ENCODE measurements at regions not wholly inside any gene's neighbourhood (a gene's known extent, or its start where the extent isn't known, plus 50 kb on each side); places are given as distances from the start of the nearest gene placed in this dataset.

DNA sequence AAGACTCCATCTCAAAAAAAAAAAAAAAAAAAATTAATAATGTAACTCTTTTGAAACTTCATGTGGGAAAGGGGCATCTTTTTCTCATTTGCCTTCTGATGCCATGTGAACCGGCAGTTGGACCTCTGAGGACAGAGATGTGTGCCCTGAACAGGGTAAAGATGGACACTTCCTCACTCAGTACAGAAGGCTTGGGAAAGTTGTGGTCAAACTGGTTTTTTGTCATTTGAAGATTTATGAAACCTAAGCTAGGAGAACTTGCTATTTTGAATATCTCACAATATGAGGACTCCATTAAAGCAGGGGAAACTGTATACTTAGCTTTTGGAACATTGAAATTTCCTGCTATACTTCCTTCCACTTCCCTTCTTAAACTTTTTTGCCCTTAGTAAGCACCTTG lies 147.5 kb upstream of the ALDH1B1 start:
- ATAC-seq = no peak
- no peak overlapping the region for H3K27ac Mint-ChIP-seq
- POLR2A ChIA-PET = no interaction called here

DNA sequence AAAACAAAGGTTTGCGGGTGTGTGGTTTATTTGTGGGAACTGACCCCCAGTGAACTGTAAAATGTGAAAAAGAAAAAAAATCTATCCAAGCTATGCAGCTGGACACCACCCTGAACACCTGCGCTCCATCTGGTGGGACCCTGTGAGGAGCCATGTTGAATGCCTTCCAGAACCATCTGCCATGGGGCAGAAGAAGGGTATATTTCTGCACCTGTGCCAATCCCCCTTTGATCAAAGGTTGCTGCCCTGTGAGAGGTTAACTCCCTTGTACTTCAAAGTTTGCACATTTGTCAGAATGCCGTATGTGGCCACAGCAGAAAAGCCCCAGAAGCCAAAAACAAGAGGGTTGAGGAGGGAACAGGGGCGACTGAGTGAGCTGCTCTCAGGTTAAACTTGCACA lies 148.5 kb upstream of the ALDH1B1 start:
- Mint-ChIP-seq H3K27ac (no peak overlapping the region), H3K9me3 (peaks cover 11% of the 10 kb centered on the region), H3K4me1 (no peaks in the 10 kb centered on the region; the same call in 1 of the 2 replicates), H3K4me3 (no peak overlapping the region), H3K36me3 (peaks cover 5% of the 10 kb centered on the region; the same call in 1 of the 2 replicates), H3K27me3 (ENCODE audit: low read depth) (peaks cover 48% of the 10 kb centered on the region)
- DNase-seq (ENCODE audit: low spot score) (no peak), ATAC-seq (no peak)
- ChIA-PET POLR2A (no interaction called here), CTCF (no interaction called here)
- TF ChIP-seq, protein P1, sequence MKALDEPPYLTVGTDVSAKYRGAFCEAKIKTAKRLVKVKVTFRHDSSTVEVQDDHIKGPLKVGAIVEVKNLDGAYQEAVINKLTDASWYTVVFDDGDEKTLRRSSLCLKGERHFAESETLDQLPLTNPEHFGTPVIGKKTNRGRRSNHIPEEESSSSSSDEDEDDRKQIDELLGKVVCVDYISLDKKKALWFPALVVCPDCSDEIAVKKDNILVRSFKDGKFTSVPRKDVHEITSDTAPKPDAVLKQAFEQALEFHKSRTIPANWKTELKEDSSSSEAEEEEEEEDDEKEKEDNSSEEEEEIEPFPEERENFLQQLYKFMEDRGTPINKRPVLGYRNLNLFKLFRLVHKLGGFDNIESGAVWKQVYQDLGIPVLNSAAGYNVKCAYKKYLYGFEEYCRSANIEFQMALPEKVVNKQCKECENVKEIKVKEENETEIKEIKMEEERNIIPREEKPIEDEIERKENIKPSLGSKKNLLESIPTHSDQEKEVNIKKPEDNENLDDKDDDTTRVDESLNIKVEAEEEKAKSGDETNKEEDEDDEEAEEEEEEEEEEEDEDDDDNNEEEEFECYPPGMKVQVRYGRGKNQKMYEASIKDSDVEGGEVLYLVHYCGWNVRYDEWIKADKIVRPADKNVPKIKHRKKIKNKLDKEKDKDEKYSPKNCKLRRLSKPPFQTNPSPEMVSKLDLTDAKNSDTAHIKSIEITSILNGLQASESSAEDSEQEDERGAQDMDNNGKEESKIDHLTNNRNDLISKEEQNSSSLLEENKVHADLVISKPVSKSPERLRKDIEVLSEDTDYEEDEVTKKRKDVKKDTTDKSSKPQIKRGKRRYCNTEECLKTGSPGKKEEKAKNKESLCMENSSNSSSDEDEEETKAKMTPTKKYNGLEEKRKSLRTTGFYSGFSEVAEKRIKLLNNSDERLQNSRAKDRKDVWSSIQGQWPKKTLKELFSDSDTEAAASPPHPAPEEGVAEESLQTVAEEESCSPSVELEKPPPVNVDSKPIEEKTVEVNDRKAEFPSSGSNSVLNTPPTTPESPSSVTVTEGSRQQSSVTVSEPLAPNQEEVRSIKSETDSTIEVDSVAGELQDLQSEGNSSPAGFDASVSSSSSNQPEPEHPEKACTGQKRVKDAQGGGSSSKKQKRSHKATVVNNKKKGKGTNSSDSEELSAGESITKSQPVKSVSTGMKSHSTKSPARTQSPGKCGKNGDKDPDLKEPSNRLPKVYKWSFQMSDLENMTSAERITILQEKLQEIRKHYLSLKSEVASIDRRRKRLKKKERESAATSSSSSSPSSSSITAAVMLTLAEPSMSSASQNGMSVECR (CRISPR knock-in tag; IDR thresholded peaks at IDR 0.05; ENCODE audit: borderline replicate concordance) = no peak
- TF ChIP-seq, protein P2, sequence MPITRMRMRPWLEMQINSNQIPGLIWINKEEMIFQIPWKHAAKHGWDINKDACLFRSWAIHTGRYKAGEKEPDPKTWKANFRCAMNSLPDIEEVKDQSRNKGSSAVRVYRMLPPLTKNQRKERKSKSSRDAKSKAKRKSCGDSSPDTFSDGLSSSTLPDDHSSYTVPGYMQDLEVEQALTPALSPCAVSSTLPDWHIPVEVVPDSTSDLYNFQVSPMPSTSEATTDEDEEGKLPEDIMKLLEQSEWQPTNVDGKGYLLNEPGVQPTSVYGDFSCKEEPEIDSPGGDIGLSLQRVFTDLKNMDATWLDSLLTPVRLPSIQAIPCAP (CRISPR knock-in tag; IDR thresholded peaks at IDR 0.05) = no peak
- TF ChIP-seq ZNF121 (CRISPR knock-in tag; IDR thresholded peaks at IDR 0.05) (no peak), FOXK1 (CRISPR knock-in tag; IDR thresholded peaks at IDR 0.05) (no peak)

More for the DNA sequence above, 147.5 kb upstream of the ALDH1B1 start:
- CTCF ChIA-PET = no interaction called here
- peaks cover 7% of the 10 kb centered on the region for H3K9me3 Mint-ChIP-seq
- no peaks in the 10 kb centered on the region; the same call in 1 of the 2 replicates for H3K4me1 Mint-ChIP-seq
- peaks cover 47% of the 10 kb centered on the region for H3K27me3 Mint-ChIP-seq (ENCODE audit: low read depth)
- H3K36me3 Mint-ChIP-seq = peaks cover 5% of the 10 kb centered on the region; the same call in 1 of the 2 replicates
- TF ChIP-seq ESRRA (CRISPR knock-in tag; IDR thresholded peaks at IDR 0.05; ENCODE audit: borderline replicate concordance) (no peak), SMAD3 (CRISPR knock-in tag; IDR thresholded peaks at IDR 0.05; ENCODE audit: borderline replicate concordance) (no peak), SOX15 (CRISPR knock-in tag; IDR thresholded peaks at IDR 0.05) (no peak), CREM (CRISPR knock-in tag; IDR thresholded peaks at IDR 0.05) (no peak), FOXK1 (CRISPR knock-in tag; IDR thresholded peaks at IDR 0.05) (no peak), NFYB (CRISPR knock-in tag; conservative IDR thresholded peaks at IDR 0.05; ENCODE audit: low read depth) (no peak), NR2C2 (CRISPR knock-in tag; IDR thresholded peaks at IDR 0.05) (no peak), ZNF396 (CRISPR knock-in tag; IDR thresholded peaks at IDR 0.05; ENCODE audit: borderline replicate concordance) (no peak)
- TF ChIP-seq, protein P3, sequence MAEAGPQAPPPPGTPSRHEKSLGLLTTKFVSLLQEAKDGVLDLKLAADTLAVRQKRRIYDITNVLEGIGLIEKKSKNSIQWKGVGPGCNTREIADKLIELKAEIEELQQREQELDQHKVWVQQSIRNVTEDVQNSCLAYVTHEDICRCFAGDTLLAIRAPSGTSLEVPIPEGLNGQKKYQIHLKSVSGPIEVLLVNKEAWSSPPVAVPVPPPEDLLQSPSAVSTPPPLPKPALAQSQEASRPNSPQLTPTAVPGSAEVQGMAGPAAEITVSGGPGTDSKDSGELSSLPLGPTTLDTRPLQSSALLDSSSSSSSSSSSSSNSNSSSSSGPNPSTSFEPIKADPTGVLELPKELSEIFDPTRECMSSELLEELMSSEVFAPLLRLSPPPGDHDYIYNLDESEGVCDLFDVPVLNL (CRISPR knock-in tag; IDR thresholded peaks at IDR 0.05; ENCODE audit: borderline replicate concordance, low read depth) = no peak
- TF ChIP-seq, protein P4, sequence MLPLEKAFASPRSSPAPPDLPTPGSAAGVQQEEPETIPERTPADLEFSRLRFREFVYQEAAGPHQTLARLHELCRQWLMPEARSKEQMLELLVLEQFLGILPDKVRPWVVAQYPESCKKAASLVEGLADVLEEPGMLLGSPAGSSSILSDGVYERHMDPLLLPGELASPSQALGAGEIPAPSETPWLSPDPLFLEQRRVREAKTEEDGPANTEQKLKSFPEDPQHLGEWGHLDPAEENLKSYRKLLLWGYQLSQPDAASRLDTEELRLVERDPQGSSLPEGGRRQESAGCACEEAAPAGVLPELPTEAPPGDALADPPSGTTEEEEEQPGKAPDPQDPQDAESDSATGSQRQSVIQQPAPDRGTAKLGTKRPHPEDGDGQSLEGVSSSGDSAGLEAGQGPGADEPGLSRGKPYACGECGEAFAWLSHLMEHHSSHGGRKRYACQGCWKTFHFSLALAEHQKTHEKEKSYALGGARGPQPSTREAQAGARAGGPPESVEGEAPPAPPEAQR (CRISPR knock-in tag; IDR thresholded peaks at IDR 0.05) = no peak
- TF ChIP-seq, protein P5, sequence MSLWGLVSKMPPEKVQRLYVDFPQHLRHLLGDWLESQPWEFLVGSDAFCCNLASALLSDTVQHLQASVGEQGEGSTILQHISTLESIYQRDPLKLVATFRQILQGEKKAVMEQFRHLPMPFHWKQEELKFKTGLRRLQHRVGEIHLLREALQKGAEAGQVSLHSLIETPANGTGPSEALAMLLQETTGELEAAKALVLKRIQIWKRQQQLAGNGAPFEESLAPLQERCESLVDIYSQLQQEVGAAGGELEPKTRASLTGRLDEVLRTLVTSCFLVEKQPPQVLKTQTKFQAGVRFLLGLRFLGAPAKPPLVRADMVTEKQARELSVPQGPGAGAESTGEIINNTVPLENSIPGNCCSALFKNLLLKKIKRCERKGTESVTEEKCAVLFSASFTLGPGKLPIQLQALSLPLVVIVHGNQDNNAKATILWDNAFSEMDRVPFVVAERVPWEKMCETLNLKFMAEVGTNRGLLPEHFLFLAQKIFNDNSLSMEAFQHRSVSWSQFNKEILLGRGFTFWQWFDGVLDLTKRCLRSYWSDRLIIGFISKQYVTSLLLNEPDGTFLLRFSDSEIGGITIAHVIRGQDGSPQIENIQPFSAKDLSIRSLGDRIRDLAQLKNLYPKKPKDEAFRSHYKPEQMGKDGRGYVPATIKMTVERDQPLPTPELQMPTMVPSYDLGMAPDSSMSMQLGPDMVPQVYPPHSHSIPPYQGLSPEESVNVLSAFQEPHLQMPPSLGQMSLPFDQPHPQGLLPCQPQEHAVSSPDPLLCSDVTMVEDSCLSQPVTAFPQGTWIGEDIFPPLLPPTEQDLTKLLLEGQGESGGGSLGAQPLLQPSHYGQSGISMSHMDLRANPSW (CRISPR knock-in tag; conservative IDR thresholded peaks at IDR 0.05; ENCODE audit: low read depth) = no peak
- TF ChIP-seq, protein P6, sequence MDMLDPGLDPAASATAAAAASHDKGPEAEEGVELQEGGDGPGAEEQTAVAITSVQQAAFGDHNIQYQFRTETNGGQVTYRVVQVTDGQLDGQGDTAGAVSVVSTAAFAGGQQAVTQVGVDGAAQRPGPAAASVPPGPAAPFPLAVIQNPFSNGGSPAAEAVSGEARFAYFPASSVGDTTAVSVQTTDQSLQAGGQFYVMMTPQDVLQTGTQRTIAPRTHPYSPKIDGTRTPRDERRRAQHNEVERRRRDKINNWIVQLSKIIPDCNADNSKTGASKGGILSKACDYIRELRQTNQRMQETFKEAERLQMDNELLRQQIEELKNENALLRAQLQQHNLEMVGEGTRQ (CRISPR knock-in tag; IDR thresholded peaks at IDR 0.05) = no peak
- TF ChIP-seq, protein P7, sequence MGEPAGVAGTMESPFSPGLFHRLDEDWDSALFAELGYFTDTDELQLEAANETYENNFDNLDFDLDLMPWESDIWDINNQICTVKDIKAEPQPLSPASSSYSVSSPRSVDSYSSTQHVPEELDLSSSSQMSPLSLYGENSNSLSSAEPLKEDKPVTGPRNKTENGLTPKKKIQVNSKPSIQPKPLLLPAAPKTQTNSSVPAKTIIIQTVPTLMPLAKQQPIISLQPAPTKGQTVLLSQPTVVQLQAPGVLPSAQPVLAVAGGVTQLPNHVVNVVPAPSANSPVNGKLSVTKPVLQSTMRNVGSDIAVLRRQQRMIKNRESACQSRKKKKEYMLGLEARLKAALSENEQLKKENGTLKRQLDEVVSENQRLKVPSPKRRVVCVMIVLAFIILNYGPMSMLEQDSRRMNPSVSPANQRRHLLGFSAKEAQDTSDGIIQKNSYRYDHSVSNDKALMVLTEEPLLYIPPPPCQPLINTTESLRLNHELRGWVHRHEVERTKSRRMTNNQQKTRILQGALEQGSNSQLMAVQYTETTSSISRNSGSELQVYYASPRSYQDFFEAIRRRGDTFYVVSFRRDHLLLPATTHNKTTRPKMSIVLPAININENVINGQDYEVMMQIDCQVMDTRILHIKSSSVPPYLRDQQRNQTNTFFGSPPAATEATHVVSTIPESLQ (CRISPR knock-in tag; IDR thresholded peaks at IDR 0.05) = no peak
- TF ChIP-seq, protein P8, sequence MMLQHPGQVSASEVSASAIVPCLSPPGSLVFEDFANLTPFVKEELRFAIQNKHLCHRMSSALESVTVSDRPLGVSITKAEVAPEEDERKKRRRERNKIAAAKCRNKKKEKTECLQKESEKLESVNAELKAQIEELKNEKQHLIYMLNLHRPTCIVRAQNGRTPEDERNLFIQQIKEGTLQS (CRISPR knock-in tag; conservative IDR thresholded peaks at IDR 0.05) = no peak
- TF ChIP-seq, protein P9, sequence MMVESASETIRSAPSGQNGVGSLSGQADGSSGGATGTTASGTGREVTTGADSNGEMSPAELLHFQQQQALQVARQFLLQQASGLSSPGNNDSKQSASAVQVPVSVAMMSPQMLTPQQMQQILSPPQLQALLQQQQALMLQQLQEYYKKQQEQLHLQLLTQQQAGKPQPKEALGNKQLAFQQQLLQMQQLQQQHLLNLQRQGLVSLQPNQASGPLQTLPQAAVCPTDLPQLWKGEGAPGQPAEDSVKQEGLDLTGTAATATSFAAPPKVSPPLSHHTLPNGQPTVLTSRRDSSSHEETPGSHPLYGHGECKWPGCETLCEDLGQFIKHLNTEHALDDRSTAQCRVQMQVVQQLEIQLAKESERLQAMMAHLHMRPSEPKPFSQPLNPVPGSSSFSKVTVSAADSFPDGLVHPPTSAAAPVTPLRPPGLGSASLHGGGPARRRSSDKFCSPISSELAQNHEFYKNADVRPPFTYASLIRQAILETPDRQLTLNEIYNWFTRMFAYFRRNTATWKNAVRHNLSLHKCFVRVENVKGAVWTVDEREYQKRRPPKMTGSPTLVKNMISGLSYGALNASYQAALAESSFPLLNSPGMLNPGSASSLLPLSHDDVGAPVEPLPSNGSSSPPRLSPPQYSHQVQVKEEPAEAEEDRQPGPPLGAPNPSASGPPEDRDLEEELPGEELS (CRISPR knock-in tag; IDR thresholded peaks at IDR 0.05) = no peak
- H3K4me3 Mint-ChIP-seq = no peak overlapping the region
- no peak for DNase-seq (ENCODE audit: low spot score)

Measured in WTC11 (cell line).